ENCODE measurements at regions not wholly inside any gene's neighbourhood (a gene's known extent, or its start where the extent isn't known, plus 50 kb on each side); places are given as distances from the start of the nearest gene placed in this dataset.

DNA sequence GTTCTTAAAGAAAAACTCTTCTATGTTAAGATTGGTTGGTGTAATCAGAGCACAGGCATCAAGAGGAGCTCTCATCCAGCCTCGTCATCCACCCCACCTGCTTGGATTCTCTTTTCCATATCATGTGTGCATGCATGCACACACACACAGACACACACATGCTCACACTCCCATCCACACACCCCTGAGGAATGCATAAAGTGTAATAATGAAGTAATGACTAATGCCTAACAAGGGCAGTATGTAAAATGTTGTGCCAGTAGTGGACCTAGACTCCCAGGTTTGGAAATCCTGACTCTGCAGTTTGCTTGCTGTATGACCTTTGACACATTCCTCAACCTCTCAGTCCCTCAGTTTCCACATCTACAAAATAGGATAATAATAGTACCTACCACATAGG lies 280.0 kb upstream of the ANKRD55 start:
- Histone ChIP-seq H3K79me2 (replicated peaks; ENCODE audit: insufficient read depth, low read length) (no peaks in the 10 kb centered on the region), H3K9me3 (ENCODE audit: low read length) (no peaks in the 10 kb centered on the region), H3K4me3 (ENCODE audit: low read length) (no peak overlapping the region), H2AFZ (ENCODE audit: low read depth, low read length) (no peak overlapping the region), H3K9ac (ENCODE audit: low read length) (no peak overlapping the region), H3K9me2 (ENCODE audit: insufficient read depth, low read length) (no peaks in the 10 kb centered on the region), H3K27me3 (ENCODE audit: insufficient read depth, low read depth, low read length) (no peaks in the 10 kb centered on the region), H3K27ac (ENCODE audit: low read length) (no peak overlapping the region), H3K36me3 (ENCODE audit: insufficient read depth, low read length) (no peaks in the 10 kb centered on the region), H4K20me1 (ENCODE audit: insufficient read depth) (no peaks in the 10 kb centered on the region), H3K4me2 (ENCODE audit: low read length) (no peak overlapping the region), H3F3A (ENCODE audit: insufficient read depth, low read length, poor library complexity, severe bottlenecking) (no peaks in the 10 kb centered on the region)
- no peak for TF ChIP-seq EP300 (conservative IDR thresholded peaks at IDR 0.05; ENCODE audit: poor library complexity, severe bottlenecking)
- no peak for TF ChIP-seq MXI1 (conservative IDR thresholded peaks at IDR 0.05; ENCODE audit: poor library complexity, severe bottlenecking)
- TF ChIP-seq, protein P1, sequence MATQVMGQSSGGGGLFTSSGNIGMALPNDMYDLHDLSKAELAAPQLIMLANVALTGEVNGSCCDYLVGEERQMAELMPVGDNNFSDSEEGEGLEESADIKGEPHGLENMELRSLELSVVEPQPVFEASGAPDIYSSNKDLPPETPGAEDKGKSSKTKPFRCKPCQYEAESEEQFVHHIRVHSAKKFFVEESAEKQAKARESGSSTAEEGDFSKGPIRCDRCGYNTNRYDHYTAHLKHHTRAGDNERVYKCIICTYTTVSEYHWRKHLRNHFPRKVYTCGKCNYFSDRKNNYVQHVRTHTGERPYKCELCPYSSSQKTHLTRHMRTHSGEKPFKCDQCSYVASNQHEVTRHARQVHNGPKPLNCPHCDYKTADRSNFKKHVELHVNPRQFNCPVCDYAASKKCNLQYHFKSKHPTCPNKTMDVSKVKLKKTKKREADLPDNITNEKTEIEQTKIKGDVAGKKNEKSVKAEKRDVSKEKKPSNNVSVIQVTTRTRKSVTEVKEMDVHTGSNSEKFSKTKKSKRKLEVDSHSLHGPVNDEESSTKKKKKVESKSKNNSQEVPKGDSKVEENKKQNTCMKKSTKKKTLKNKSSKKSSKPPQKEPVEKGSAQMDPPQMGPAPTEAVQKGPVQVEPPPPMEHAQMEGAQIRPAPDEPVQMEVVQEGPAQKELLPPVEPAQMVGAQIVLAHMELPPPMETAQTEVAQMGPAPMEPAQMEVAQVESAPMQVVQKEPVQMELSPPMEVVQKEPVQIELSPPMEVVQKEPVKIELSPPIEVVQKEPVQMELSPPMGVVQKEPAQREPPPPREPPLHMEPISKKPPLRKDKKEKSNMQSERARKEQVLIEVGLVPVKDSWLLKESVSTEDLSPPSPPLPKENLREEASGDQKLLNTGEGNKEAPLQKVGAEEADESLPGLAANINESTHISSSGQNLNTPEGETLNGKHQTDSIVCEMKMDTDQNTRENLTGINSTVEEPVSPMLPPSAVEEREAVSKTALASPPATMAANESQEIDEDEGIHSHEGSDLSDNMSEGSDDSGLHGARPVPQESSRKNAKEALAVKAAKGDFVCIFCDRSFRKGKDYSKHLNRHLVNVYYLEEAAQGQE (IDR thresholded peaks at IDR 0.05; ENCODE audit: borderline replicate concordance), result no peak
- no peak for TF ChIP-seq TAF1 (IDR thresholded peaks at IDR 0.05; ENCODE audit: low read depth)
- TF ChIP-seq EZH2 (IDR thresholded peaks at IDR 0.05; ENCODE audit: borderline replicate concordance, insufficient read depth, low read length, poor library complexity, severe bottlenecking), result no peak
- TF ChIP-seq POLR2AphosphoS5 (IDR thresholded peaks at IDR 0.05), result no peak
- TF ChIP-seq, protein P2, sequence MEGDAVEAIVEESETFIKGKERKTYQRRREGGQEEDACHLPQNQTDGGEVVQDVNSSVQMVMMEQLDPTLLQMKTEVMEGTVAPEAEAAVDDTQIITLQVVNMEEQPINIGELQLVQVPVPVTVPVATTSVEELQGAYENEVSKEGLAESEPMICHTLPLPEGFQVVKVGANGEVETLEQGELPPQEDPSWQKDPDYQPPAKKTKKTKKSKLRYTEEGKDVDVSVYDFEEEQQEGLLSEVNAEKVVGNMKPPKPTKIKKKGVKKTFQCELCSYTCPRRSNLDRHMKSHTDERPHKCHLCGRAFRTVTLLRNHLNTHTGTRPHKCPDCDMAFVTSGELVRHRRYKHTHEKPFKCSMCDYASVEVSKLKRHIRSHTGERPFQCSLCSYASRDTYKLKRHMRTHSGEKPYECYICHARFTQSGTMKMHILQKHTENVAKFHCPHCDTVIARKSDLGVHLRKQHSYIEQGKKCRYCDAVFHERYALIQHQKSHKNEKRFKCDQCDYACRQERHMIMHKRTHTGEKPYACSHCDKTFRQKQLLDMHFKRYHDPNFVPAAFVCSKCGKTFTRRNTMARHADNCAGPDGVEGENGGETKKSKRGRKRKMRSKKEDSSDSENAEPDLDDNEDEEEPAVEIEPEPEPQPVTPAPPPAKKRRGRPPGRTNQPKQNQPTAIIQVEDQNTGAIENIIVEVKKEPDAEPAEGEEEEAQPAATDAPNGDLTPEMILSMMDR (IDR thresholded peaks at IDR 0.05; ENCODE audit: poor library complexity, severe bottlenecking), result no peak
- no peak for TF ChIP-seq SMC3 (conservative IDR thresholded peaks at IDR 0.05; ENCODE audit: poor library complexity)
- TF ChIP-seq RAD21 (conservative IDR thresholded peaks at IDR 0.05), result no peak

DNA sequence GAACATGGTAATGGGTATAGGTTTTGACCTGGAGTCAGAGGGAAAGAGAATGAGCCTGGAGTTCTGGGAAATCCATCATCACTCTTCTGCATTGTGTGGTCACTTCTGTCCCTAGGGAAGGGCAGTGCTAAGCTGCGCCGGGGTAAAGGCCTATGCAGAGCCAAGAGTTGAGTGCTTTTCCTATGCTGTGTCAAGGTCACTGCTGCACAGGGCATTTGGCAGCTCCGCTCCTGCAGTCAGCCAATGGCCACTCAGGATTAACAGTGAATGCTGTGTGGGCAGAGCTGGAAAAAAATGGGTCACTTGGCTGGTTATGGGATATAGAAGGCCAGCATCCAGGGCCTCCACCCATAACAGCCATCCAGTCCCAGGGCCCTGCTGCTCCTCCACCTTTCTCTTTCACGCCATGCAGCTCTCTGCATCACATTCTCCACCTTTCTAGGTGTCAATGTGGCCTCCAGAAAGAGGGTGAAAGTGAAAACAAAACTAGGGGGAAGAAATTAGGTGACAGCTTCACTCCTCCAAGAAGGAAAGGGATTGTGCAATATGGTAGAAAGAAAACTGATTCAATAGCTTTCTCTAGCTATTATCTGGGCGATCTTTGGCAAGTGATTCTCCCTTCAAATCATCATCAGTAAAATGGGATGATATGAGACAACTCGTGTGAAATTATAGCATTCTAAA lies 279.3 kb upstream of the ANKRD55 start:
- no peaks in the 10 kb centered on the region for H3K36me3 ChIP-seq (ENCODE audit: insufficient read depth, low read length)
- H3K4me3 ChIP-seq (ENCODE audit: low read length), result no peak overlapping the region
- no peaks in the 10 kb centered on the region for H3K79me2 ChIP-seq (replicated peaks; ENCODE audit: insufficient read depth, low read length)
- H3K27me3 ChIP-seq (ENCODE audit: insufficient read depth, low read depth, low read length), result no peaks in the 10 kb centered on the region
- no peaks in the 10 kb centered on the region for H3K9me3 ChIP-seq (ENCODE audit: low read length)
- H3K9me2 ChIP-seq (ENCODE audit: insufficient read depth, low read length), result no peaks in the 10 kb centered on the region
- H3K27ac ChIP-seq (ENCODE audit: low read length), result no peak overlapping the region
- H3F3A ChIP-seq (ENCODE audit: insufficient read depth, low read length, poor library complexity, severe bottlenecking), result no peaks in the 10 kb centered on the region
- no peak overlapping the region for H3K9ac ChIP-seq (ENCODE audit: low read length)
- TF ChIP-seq, protein P1 (IDR thresholded peaks at IDR 0.05; ENCODE audit: borderline replicate concordance), result no peak
- no peak for TF ChIP-seq RAD21 (conservative IDR thresholded peaks at IDR 0.05)
- TF ChIP-seq TAF1 (IDR thresholded peaks at IDR 0.05; ENCODE audit: low read depth), result no peak
- no peak for TF ChIP-seq POLR2AphosphoS5 (IDR thresholded peaks at IDR 0.05)
- no peak for TF ChIP-seq EZH2 (IDR thresholded peaks at IDR 0.05; ENCODE audit: borderline replicate concordance, insufficient read depth, low read length, poor library complexity, severe bottlenecking)
- TF ChIP-seq EP300 (conservative IDR thresholded peaks at IDR 0.05; ENCODE audit: poor library complexity, severe bottlenecking), result no peak
- TF ChIP-seq, protein P2 (IDR thresholded peaks at IDR 0.05; ENCODE audit: poor library complexity, severe bottlenecking), result no peak
- no peak for TF ChIP-seq MXI1 (conservative IDR thresholded peaks at IDR 0.05; ENCODE audit: poor library complexity, severe bottlenecking)
- TF ChIP-seq SMC3 (conservative IDR thresholded peaks at IDR 0.05; ENCODE audit: poor library complexity), result no peak
- H2AFZ ChIP-seq (ENCODE audit: low read depth, low read length), result no peak overlapping the region
- H3K4me2 ChIP-seq (ENCODE audit: low read length), result no peak overlapping the region
- no peaks in the 10 kb centered on the region for H4K20me1 ChIP-seq (ENCODE audit: insufficient read depth)
